ENCODE measurements at regions not wholly inside any gene's neighbourhood (a gene's known extent, or its start where the extent isn't known, plus 50 kb on each side); places are given as distances from the start of the nearest gene placed in this dataset.
"Not testable (repeated sequence)": the region's sequence is repeated elsewhere in the genome, so short reads cannot be mapped to it uniquely, and the experiment has no call there.

DNA sequence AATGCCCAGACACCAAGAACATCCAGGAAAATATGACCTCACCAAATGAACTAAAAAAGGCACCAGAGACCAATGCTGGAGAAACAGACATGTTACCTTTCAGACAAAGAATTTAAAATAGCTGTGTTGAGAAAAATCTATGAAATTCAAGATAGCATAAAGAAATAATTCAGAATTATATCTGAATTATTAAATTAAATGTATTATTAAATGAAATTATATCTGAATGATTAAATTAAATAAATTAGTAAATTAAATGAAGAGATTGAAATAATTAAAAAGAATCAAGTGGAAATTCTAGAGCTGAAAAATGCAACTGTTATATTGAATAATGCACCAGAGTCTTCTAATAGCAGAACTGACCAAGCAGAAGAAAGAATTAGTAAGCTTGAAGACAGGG, 279.2 kb upstream of the SATB1 start:
- ChIA-PET POLR2A (ENCODE audit: low non-redundant PET) (no interaction called here), CTCF (no interaction called here)
- DNase-seq (ENCODE audit: low spot score): no peak
- H3K27ac ChIP-seq: no peak overlapping the region
- TF ChIP-seq, protein P1, sequence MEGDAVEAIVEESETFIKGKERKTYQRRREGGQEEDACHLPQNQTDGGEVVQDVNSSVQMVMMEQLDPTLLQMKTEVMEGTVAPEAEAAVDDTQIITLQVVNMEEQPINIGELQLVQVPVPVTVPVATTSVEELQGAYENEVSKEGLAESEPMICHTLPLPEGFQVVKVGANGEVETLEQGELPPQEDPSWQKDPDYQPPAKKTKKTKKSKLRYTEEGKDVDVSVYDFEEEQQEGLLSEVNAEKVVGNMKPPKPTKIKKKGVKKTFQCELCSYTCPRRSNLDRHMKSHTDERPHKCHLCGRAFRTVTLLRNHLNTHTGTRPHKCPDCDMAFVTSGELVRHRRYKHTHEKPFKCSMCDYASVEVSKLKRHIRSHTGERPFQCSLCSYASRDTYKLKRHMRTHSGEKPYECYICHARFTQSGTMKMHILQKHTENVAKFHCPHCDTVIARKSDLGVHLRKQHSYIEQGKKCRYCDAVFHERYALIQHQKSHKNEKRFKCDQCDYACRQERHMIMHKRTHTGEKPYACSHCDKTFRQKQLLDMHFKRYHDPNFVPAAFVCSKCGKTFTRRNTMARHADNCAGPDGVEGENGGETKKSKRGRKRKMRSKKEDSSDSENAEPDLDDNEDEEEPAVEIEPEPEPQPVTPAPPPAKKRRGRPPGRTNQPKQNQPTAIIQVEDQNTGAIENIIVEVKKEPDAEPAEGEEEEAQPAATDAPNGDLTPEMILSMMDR (conservative IDR thresholded peaks at IDR 0.05; ENCODE audit: low read depth): no peak

DNA sequence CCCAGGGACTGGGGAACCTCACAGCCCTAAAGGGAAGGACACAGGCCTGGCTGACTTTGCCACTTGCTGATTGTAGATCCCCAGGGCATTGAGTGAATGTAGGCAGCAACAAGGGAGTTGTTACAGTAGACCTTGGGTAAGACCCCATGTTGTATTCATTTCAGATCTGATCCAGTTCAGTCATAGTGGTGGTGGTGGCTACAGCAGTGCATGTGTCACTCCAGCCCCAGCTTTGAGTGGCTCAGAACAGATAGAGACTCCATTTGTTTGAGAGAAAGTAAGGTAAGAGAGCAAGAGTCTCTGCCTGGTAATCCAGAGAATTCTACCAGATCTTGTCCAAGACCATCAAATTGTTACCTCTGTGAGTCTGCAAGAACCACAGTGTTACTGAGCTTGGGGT, 278.7 kb upstream of the SATB1 start:
- DNase-seq (ENCODE audit: low spot score): no peak
- POLR2A ChIA-PET (ENCODE audit: low non-redundant PET): no interaction called here
- CTCF ChIA-PET: no interaction called here

DNA sequence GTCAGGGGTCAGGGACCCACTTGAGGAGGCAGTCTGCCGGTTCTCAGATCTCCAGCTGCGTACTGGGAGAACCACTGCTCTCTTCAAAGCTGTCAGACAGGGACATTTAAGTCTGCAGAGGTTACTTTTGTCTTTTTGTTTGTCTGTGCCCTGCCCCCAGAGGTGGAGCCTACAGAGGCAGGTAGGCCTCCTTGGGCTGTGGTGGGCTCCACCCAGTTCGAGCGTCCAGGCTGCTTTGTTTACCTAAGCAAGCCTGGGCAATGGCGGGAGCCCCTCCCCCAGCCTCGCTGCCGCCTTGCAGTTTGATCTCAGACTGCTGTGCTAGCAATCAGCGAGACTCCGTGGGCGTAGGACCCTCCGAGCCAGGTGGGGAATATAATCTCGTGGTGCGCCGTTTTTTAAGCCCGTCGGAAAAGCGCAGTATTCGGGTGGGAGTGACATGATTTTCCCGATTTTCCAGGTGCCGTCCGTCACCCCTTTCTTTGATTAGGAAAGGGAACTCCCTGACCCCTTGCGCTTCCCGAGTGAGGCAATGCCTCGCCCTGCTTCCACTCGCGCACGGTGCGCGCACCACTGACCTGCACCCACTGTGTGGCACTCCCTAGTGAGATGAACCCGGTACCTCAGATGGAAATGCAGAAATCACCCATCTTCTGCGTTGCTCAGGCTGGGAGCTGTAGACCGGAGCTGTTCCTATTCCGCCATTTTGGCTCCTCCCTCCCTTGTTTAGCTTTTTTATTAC, 268.6 kb upstream of the SATB1 start:
- CTCF ChIA-PET: interaction anchor here (0.6 kb wide), 1 partner anchor 76 kb away, joined by 3 read pairs; no protein-coding TSS in a partner anchor
- H3K27ac ChIP-seq; DNase-seq (ENCODE audit: low spot score); POLR2A ChIA-PET (ENCODE audit: low non-redundant PET): not testable (repeated sequence)

More for the DNA sequence above, 278.7 kb upstream of the SATB1 start:
- H3K27ac ChIP-seq: no peak overlapping the region
- TF ChIP-seq, protein P1 (conservative IDR thresholded peaks at IDR 0.05; ENCODE audit: low read depth): no peak

DNA sequence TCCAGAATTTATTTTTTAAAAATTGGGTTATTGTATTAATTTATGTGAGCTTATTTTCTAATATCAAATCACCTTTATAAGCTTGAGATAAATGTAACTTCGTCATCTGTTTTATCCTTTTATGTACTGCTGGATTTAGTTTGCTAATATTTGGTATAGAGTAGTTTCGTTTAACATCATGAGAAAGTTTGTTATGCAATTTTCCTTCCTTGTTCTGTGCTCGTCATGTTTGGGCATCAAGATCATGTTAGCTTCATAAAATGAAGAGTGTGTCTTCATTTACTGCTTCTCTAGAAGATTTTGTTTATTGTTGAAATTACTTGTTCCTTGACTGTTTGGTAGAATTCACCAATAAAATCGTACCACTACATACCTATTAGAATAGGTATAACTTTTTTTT, 262.1 kb upstream of the SATB1 start:
- no peak overlapping the region for H3K27ac ChIP-seq
- no peak for DNase-seq (ENCODE audit: low spot score)
- ChIA-PET CTCF (no interaction called here), POLR2A (ENCODE audit: low non-redundant PET) (interaction anchor here (0.7 kb wide), 1 partner anchor 80 kb away, joined by 8 read pairs; no protein-coding TSS in a partner anchor)
- TF ChIP-seq, protein P1 (conservative IDR thresholded peaks at IDR 0.05; ENCODE audit: low read depth): no peak

DNA sequence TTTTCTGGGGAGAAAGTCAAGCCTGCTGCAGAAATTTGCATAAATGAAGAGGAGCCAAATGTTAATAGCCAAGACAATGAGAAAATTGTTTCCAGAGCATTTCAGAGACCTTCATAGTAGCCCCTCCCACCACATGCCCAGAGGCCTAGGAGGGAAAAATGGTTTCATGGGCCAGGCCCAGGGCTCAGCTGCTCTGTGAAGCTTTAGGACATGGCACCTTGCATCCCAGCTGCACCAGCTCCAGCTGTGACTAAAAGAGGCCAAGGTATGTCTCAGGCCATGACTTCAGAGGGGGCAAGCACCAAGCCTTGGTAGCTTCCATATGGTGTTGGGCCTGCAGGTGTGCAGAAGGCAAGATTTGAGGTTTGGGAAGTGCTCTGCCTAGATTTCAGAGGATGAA, 258.8 kb upstream of the SATB1 start:
- TF ChIP-seq, protein P1 (conservative IDR thresholded peaks at IDR 0.05; ENCODE audit: low read depth): no peak
- no peak overlapping the region for H3K27ac ChIP-seq
- CTCF ChIA-PET: no interaction called here
- POLR2A ChIA-PET (ENCODE audit: low non-redundant PET): no interaction called here
- DNase-seq (ENCODE audit: low spot score): no peak

DNA sequence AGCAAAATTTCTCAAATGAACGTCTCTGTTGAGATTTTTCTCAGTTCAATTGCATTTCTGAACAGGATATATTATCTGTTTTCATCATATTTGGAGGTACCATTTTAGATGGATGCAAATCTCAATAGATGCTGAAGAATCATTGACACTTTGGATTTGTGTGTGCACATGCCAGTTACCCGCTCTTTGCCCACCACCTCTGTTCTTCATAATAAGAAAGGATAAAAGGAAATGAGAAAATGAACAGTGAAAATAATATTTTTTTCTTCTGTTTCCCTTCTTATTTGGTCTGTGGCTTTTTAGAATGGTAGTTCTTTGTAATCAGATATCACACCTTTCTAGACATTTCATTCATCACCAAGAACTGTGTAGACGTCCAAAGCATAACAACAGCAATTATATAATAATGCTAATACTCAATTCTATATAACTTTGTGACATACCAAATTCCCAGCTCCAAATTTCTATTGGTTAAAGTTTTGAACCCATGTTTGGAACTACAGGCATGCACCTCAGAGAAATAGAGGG, 256.7 kb upstream of the SATB1 start:
- TF ChIP-seq, protein P1 (conservative IDR thresholded peaks at IDR 0.05; ENCODE audit: low read depth): no peak
- CTCF ChIA-PET: no interaction called here
- DNase-seq (ENCODE audit: low spot score): no peak
- POLR2A ChIA-PET (ENCODE audit: low non-redundant PET): no interaction called here
- no peak overlapping the region for H3K27ac ChIP-seq

DNA sequence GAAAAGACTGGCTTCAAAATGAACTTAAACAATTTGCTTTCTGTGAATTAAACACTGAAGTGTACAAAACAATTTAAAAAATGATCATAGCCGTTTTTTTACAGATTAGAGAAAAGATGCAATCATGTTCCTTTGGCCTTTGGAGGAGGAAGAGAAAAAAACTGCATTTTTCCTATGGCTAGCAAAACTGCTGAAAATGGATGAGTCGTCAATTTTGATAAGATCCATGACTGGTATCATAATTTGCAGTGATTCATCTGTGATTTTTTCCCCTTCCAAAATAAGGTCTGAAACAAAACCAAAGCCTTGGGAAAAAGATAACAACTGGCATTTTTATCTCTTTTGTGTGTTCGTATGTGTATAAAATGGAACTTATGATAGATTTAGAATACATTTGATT, 255.6 kb upstream of the SATB1 start:
- H3K27ac ChIP-seq: no peak overlapping the region
- TF ChIP-seq, protein P1 (conservative IDR thresholded peaks at IDR 0.05; ENCODE audit: low read depth): no peak
- DNase-seq (ENCODE audit: low spot score): no peak
- ChIA-PET POLR2A (ENCODE audit: low non-redundant PET) (no interaction called here), CTCF (no interaction called here)

Measured in RWPE1 (cell line).